ENCODE measurements at regions not wholly inside any gene's neighbourhood (a gene's known extent, or its start where the extent isn't known, plus 50 kb on each side); places are given as distances from the start of the nearest gene placed in this dataset.

DNA sequence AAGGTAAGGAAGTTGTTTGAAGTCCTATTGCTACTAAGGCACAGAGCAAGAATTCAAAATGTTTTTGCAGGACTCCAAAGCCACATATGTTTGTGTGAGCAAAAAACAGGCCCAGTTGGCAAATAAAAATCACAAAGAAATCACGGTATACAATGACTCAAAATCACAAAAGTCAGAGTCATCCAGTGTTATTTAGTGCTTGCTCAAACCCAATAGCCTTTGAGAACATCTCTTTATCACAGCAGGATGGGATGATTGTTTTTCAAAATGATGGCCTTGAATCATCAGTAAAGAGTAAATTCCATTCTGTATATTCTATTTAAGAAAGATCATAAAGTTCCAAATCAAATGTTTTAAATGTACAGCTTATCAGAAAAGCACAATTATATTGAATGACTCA lies 693.9 kb downstream of the REEP3 start:
- no peaks in the 10 kb centered on the region for H3K27me3 ChIP-seq (ENCODE audit: control insufficient read depth in 3 of 3, insufficient read depth in 3 of 3, low read depth in 1 of 3, low read length in 3 of 3)
- no peak overlapping the region for H3K4me3 ChIP-seq (ENCODE audit: low read length in 2 of 2)
- H3K14ac ChIP-seq (ENCODE audit: low read length) = no peak overlapping the region
- no peak overlapping the region for H3K4ac ChIP-seq (ENCODE audit: low read length)
- H3K18ac ChIP-seq (ENCODE audit: low read length) = no peak overlapping the region
- no peak overlapping the region for H3K9ac ChIP-seq (ENCODE audit: low read depth, low read length, poor library complexity)
- no peaks in the 10 kb centered on the region for H3K36me3 ChIP-seq (replicated peaks in 1 of 2; ENCODE audit: control insufficient read depth in 2 of 2, insufficient read depth in 2 of 2, low read length in 2 of 2)
- no peaks in the 10 kb centered on the region for H3K4me1 ChIP-seq (ENCODE audit: control insufficient read depth in 2 of 2, insufficient read depth in 1 of 2, low read depth in 1 of 2, low read length in 2 of 2)
- no peak overlapping the region for H4K8ac ChIP-seq (ENCODE audit: low read depth, low read length)
- DNase-seq (ENCODE audit: low spot score) = no peak
- no peak overlapping the region for H2AK5ac ChIP-seq (ENCODE audit: low read depth, low read length)
- no peak overlapping the region for H4K91ac ChIP-seq (ENCODE audit: low read depth, low read length, poor library complexity)
- no peak overlapping the region for H3K4me2 ChIP-seq (ENCODE audit: insufficient read depth, low read length, poor library complexity, severe bottlenecking)
- H2BK5ac ChIP-seq (ENCODE audit: low read length) = no peak overlapping the region
- no CpG with 5 or more reads among the region's 1 CpG for WGBS, 2 donors (ENCODE audit: extremely low coverage in 2 of 2, insufficient read length in 2 of 2, insufficient replicate concordance in 1 of 2)
- no peak overlapping the region for H3K23ac ChIP-seq (ENCODE audit: low read depth, low read length, poor library complexity)
- no peak overlapping the region for H2BK15ac ChIP-seq (ENCODE audit: low read length)
- H2AFZ ChIP-seq (ENCODE audit: low read length) = no peak overlapping the region
- H3K27ac ChIP-seq (replicated peaks; ENCODE audit: low read length) = no peak overlapping the region
- no peaks in the 10 kb centered on the region for H3K79me1 ChIP-seq (ENCODE audit: low read depth, low read length)
- H3K9me3 ChIP-seq (replicated peaks in 1 of 2; ENCODE audit: control insufficient read depth in 2 of 2, insufficient read depth in 1 of 2, low read depth in 1 of 2, low read length in 2 of 2) = no peaks in the 10 kb centered on the region
- no peak overlapping the region for H2BK12ac ChIP-seq (ENCODE audit: low read length)
- H2BK120ac ChIP-seq (ENCODE audit: low read depth, low read length) = no peak overlapping the region

DNA sequence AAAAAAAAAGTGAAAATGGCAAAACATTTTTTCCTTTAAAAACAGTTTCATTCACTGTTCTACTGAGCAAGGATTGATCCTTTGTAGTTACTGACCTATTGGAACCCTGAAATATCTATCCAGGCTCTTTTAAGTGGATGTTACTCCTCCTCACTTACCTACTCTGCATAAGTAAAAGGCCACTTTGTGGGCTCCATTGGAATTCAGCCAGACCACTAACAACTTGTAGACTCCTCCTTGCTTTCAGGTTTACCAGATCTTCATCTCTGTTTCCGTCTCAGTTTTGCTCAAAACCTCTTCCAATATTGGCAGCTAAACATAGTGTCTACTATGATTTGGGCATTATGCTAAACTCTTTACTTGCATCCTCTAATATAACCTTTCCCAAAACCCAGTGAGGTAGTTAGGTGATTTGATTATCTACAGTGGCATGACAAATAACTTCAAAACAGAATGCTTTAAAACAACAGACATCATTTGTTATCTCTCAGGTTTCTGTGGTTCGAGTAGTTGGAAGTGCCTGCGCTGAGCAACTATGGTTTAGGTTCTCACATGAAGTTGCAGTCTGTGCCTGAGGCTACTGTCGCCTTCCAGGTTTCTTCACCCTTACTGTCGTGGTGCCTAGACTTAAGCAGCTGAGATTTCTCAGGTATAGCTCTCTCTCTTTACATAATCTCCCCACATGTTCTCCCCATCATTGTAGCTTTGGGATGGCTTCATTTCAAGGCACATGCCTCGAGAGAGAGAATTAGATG lies 698.2 kb downstream of the REEP3 start:
- no peaks in the 10 kb centered on the region for H3K79me1 ChIP-seq (ENCODE audit: low read depth, low read length)
- H3K27me3 ChIP-seq (ENCODE audit: control insufficient read depth in 3 of 3, insufficient read depth in 3 of 3, low read depth in 1 of 3, low read length in 3 of 3) = no peaks in the 10 kb centered on the region
- no peak overlapping the region for H2BK120ac ChIP-seq (ENCODE audit: low read depth, low read length)
- H3K9ac ChIP-seq (ENCODE audit: low read depth, low read length, poor library complexity) = no peak overlapping the region
- no peak overlapping the region for H4K8ac ChIP-seq (ENCODE audit: low read depth, low read length)
- H2AFZ ChIP-seq (ENCODE audit: low read length) = no peak overlapping the region
- H2AK5ac ChIP-seq (ENCODE audit: low read depth, low read length) = no peak overlapping the region
- H3K18ac ChIP-seq (ENCODE audit: low read length) = no peak overlapping the region
- no peak overlapping the region for H3K27ac ChIP-seq (replicated peaks; ENCODE audit: low read length)
- no peak overlapping the region for H3K4me3 ChIP-seq (ENCODE audit: low read length in 2 of 2)
- no peak overlapping the region for H3K14ac ChIP-seq (ENCODE audit: low read length)
- H3K9me3 ChIP-seq (replicated peaks in 1 of 2; ENCODE audit: control insufficient read depth in 2 of 2, insufficient read depth in 1 of 2, low read depth in 1 of 2, low read length in 2 of 2) = peaks cover 0 to 5% of the 10 kb centered on the region in 2 donors
- H2BK15ac ChIP-seq (ENCODE audit: low read length) = no peak overlapping the region
- H3K36me3 ChIP-seq (replicated peaks in 1 of 2; ENCODE audit: control insufficient read depth in 2 of 2, insufficient read depth in 2 of 2, low read length in 2 of 2) = peaks cover 0 to 2% of the 10 kb centered on the region in 2 donors
- no peak for DNase-seq (ENCODE audit: low spot score)
- WGBS, 2 donors (ENCODE audit: extremely low coverage in 2 of 2, insufficient read length in 2 of 2, insufficient replicate concordance in 1 of 2) = no CpG with 5 or more reads among the region's 6 CpGs
- H2BK12ac ChIP-seq (ENCODE audit: low read length) = no peak overlapping the region
- no peak overlapping the region for H2BK5ac ChIP-seq (ENCODE audit: low read length)
- no peak overlapping the region for H4K91ac ChIP-seq (ENCODE audit: low read depth, low read length, poor library complexity)
- no peak overlapping the region for H3K4me2 ChIP-seq (ENCODE audit: insufficient read depth, low read length, poor library complexity, severe bottlenecking)
- no peaks in the 10 kb centered on the region for H3K4me1 ChIP-seq (ENCODE audit: control insufficient read depth in 2 of 2, insufficient read depth in 1 of 2, low read depth in 1 of 2, low read length in 2 of 2)
- H3K4ac ChIP-seq (ENCODE audit: low read length) = no peak overlapping the region
- H3K23ac ChIP-seq (ENCODE audit: low read depth, low read length, poor library complexity) = no peak overlapping the region

- Histone ChIP-seq H3K9me3 (replicated peaks in 1 of 2; ENCODE audit: control insufficient read depth in 2 of 2, insufficient read depth in 1 of 2, low read depth in 1 of 2, low read length in 2 of 2) (no peaks in the 10 kb centered on the region), H2BK120ac (ENCODE audit: low read depth, low read length) (no peak overlapping the region), H3K4me3 (ENCODE audit: low read length in 2 of 2) (no peak overlapping the region), H3K4ac (ENCODE audit: low read length) (no peak overlapping the region), H3K36me3 (replicated peaks in 1 of 2; ENCODE audit: control insufficient read depth in 2 of 2, insufficient read depth in 2 of 2, low read length in 2 of 2) (no peaks in the 10 kb centered on the region), H2BK15ac (ENCODE audit: low read length) (no peak overlapping the region), H3K18ac (ENCODE audit: low read length) (no peak overlapping the region), H4K91ac (ENCODE audit: low read depth, low read length, poor library complexity) (no peak overlapping the region), H2BK5ac (ENCODE audit: low read length) (no peak overlapping the region), H4K8ac (ENCODE audit: low read depth, low read length) (no peak overlapping the region), H3K27ac (replicated peaks; ENCODE audit: low read length) (no peak overlapping the region), H3K79me1 (ENCODE audit: low read depth, low read length) (no peaks in the 10 kb centered on the region), H3K4me1 (ENCODE audit: control insufficient read depth in 2 of 2, insufficient read depth in 1 of 2, low read depth in 1 of 2, low read length in 2 of 2) (no peaks in the 10 kb centered on the region), H3K9ac (ENCODE audit: low read depth, low read length, poor library complexity) (no peak overlapping the region), H2AFZ (ENCODE audit: low read length) (no peak overlapping the region), H3K4me2 (ENCODE audit: insufficient read depth, low read length, poor library complexity, severe bottlenecking) (no peak overlapping the region), H3K27me3 (ENCODE audit: control insufficient read depth in 3 of 3, insufficient read depth in 3 of 3, low read depth in 1 of 3, low read length in 3 of 3) (no peaks in the 10 kb centered on the region), H2AK5ac (ENCODE audit: low read depth, low read length) (no peak overlapping the region), H2BK12ac (ENCODE audit: low read length) (no peak overlapping the region), H3K23ac (ENCODE audit: low read depth, low read length, poor library complexity) (no peak overlapping the region), H3K14ac (ENCODE audit: low read length) (no peak overlapping the region)
- DNase-seq (ENCODE audit: low spot score) = no peak
Measured at GRCh38 chr10:64234489-64234888, 713.3 kb downstream of the REEP3 start.

DNA sequence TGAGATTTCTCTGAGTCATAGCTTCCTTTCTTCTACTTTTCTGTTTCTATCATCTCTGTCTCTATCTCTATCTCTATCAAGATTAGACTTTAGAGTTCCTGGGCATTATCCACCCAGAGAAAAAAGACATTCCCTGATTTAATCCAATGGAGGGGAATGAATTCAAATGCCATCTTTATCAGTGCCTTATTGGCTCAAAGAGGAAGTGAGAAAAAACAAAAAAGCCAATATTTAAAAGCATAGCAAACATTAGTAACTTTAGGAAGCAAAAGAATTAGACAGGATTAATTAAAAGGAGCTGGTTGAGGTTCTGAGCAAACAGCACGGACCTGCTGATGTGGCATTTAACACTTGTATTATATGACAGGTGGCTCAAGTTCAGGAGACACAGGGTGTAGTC lies 736.5 kb downstream of the REEP3 start:
- H2AFZ ChIP-seq (ENCODE audit: low read length) = no peak overlapping the region
- no peaks in the 10 kb centered on the region for H3K27me3 ChIP-seq (ENCODE audit: control insufficient read depth in 3 of 3, insufficient read depth in 3 of 3, low read depth in 1 of 3, low read length in 3 of 3)
- no peak overlapping the region for H3K9ac ChIP-seq (ENCODE audit: low read depth, low read length, poor library complexity)
- no peak overlapping the region for H2BK12ac ChIP-seq (ENCODE audit: low read length)
- H2BK5ac ChIP-seq (ENCODE audit: low read length) = no peak overlapping the region
- H3K79me1 ChIP-seq (ENCODE audit: low read depth, low read length) = no peaks in the 10 kb centered on the region
- no peaks in the 10 kb centered on the region for H3K4me1 ChIP-seq (ENCODE audit: control insufficient read depth in 2 of 2, insufficient read depth in 1 of 2, low read depth in 1 of 2, low read length in 2 of 2)
- H3K14ac ChIP-seq (ENCODE audit: low read length) = no peak overlapping the region
- DNase-seq (ENCODE audit: low spot score) = no peak
- no peak overlapping the region for H3K23ac ChIP-seq (ENCODE audit: low read depth, low read length, poor library complexity)
- no peaks in the 10 kb centered on the region for H3K36me3 ChIP-seq (replicated peaks in 1 of 2; ENCODE audit: control insufficient read depth in 2 of 2, insufficient read depth in 2 of 2, low read length in 2 of 2)
- H2BK120ac ChIP-seq (ENCODE audit: low read depth, low read length) = no peak overlapping the region
- H3K4me2 ChIP-seq (ENCODE audit: insufficient read depth, low read length, poor library complexity, severe bottlenecking) = no peak overlapping the region
- no peak overlapping the region for H4K8ac ChIP-seq (ENCODE audit: low read depth, low read length)
- no peak overlapping the region for H2AK5ac ChIP-seq (ENCODE audit: low read depth, low read length)
- no peaks in the 10 kb centered on the region for H3K9me3 ChIP-seq (replicated peaks in 1 of 2; ENCODE audit: control insufficient read depth in 2 of 2, insufficient read depth in 1 of 2, low read depth in 1 of 2, low read length in 2 of 2)
- no CpG with 5 or more reads among the region's 1 CpG for WGBS, 2 donors (ENCODE audit: extremely low coverage in 2 of 2, insufficient read length in 2 of 2, insufficient replicate concordance in 1 of 2)
- no peak overlapping the region for H3K4me3 ChIP-seq (ENCODE audit: low read length in 2 of 2)
- no peak overlapping the region for H3K18ac ChIP-seq (ENCODE audit: low read length)
- no peak overlapping the region for H4K91ac ChIP-seq (ENCODE audit: low read depth, low read length, poor library complexity)
- no peak overlapping the region for H2BK15ac ChIP-seq (ENCODE audit: low read length)
- no peak overlapping the region for H3K4ac ChIP-seq (ENCODE audit: low read length)
- H3K27ac ChIP-seq (replicated peaks; ENCODE audit: low read length) = no peak overlapping the region

Data from neuronal stem cell (in vitro differentiated cells).